ENCODE measurements at regions not wholly inside any gene's neighbourhood (a gene's known extent, or its start where the extent isn't known, plus 50 kb on each side); places are given as distances from the start of the nearest gene placed in this dataset.
A peak's percentile ranks its signal among the peaks of the same experiment; 100 is the strongest.

- TF ChIP-seq ZNF462 (CRISPR knock-in tag; IDR thresholded peaks at IDR 0.05) (no peak), EZH2phosphoT487 (IDR thresholded peaks at IDR 0.05; ENCODE audit: unreplicated experiment) (no peak)
These were observed 169.9 kb downstream of the HINT1 start (continued) for GRCh38 chr5:130995254-130995515.

DNA sequence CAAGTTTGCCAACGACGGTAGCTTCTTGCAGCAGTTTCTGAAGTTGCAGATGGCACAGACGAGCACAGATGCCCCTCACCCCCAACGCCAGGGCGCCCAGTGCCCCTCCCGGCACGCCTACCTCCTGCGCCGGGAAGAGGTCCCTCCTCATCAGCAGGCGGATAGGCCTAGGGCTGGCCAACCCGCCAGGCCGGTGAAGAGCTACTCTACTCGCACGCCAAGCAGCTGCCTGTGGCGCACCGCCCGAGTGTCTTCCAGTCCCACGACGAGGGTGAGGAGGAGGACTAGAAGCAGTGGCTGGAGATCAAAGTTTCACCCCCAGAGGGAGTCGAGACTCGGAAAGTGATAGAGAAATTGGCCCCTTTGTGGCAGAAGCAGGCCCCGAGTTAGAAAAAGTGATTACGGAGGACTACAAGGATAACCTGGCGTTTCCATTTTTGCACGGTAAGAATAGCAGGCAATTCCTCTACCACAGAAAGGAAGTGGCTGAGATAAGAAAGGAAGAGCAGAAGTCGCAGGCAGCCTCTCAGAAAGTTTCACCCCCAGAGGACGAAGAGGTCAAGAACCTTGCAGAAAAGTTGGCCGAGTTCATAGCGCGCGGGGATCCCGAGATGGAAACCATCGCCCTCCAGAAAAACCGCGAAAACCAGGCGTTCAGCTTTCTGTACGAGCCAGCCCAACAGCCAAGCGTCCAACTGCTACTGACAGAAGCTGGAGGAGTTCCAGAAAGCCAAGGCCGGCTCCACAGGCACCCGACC, 170.4 kb downstream of the HINT1 start:
- ATAC-seq (no peak), DNase-seq (ENCODE audit: low spot score) (no peak)
- H3K27me3 Mint-ChIP-seq (ENCODE audit: insufficient read depth, low read depth, poor library complexity): peaks cover 8% of the 10 kb centered on the region
- H3K4me1 Mint-ChIP-seq: peaks cover 7% of the 10 kb centered on the region
- H3K27ac Mint-ChIP-seq: no peak overlapping the region
- Histone ChIP-seq H2AFZ (peak overlapping the region; percentile 63; the same call in 1 of the 2 replicates), H3K4me3 (no peak overlapping the region), H3K9me2 (ENCODE audit: insufficient read depth) (0 out of 2 replicates have a peak, but pooled peaks cover 4% of the 10 kb centered on the region), H3K27ac (ENCODE audit: low read depth) (no peak overlapping the region), H3K79me2 (replicated peaks; ENCODE audit: insufficient read depth) (no peaks in the 10 kb centered on the region), H3F3A (replicated peaks; ENCODE audit: low read depth) (no peaks in the 10 kb centered on the region), H4K20me1 (replicated peaks; ENCODE audit: insufficient read depth) (no peaks in the 10 kb centered on the region), H3K27me3 (ENCODE audit: insufficient read depth) (no peaks in the 10 kb centered on the region), H3K36me3 (ENCODE audit: insufficient read depth) (no peaks in the 10 kb centered on the region), H3K4me2 (no peak overlapping the region), H3K4me1 (ENCODE audit: insufficient read depth) (peaks cover 13% of the 10 kb centered on the region; the same call in 1 of the 2 replicates)
- H3K9me3 Mint-ChIP-seq: no peaks in the 10 kb centered on the region; the same call in 2 of the 3 replicates
- peaks cover 3% of the 10 kb centered on the region; the same call in 1 of the 3 replicates for H3K36me3 Mint-ChIP-seq (ENCODE audit: low read depth)
- no peak overlapping the region for H3K4me3 Mint-ChIP-seq
- TF ChIP-seq CREB1 (CRISPR knock-in tag; IDR thresholded peaks at IDR 0.05; ENCODE audit: low read depth): no peak
- no peak for TF ChIP-seq REST (IDR thresholded peaks at IDR 0.05; ENCODE audit: unreplicated experiment)
- TF ChIP-seq NANOG (IDR thresholded peaks at IDR 0.05; ENCODE audit: borderline replicate concordance): no peak
- TF ChIP-seq STAT1 (IDR thresholded peaks at IDR 0.05; ENCODE audit: unreplicated experiment): no peak
- no peak for TF ChIP-seq ETS1 (IDR thresholded peaks at IDR 0.05)

Measured in GM23338 (cell line).